Activated T-cell treated with anti-CD3 and anti-CD28 coated beads, Interleukin-2, amount 50 U/mL, for 4 hours (primary cell): ENCODE measurements at regions not wholly inside any gene's neighbourhood (a gene's known extent, or its start where the extent isn't known, plus 50 kb on each side); places are given as distances from the start of the nearest gene placed in this dataset.

ENCODE experiments used
- ATAC-seq, 2 donors: fragments of 200-7000 bp; cut with Tn5 transposase; one replicate each; pipeline ENCODE4 v1.10.0; 2021
- DNase-seq: peaks from one replicate; pipeline ENCODE4 v3.0.0-alpha.2; 2020
- H3K27me3 Mint-ChIP-seq: one replicate; pipeline ENCODE4 v1.8.0; 2021; ENCODE audit warnings: low read depth, mixed read lengths
- H3K36me3 Mint-ChIP-seq: one replicate; pipeline ENCODE4 v1.8.0; 2022; ENCODE audit warnings: mixed read lengths; ENCODE audit not compliant: insufficient read depth
- H3K4me1 Mint-ChIP-seq: one replicate; pipeline ENCODE4 v1.8.0; 2021; ENCODE audit warnings: low read depth, mixed read lengths
- H3K4me3 Mint-ChIP-seq: one replicate; pipeline ENCODE4 v1.8.0; 2021; ENCODE audit warnings: mild to moderate bottlenecking, moderate library complexity, mixed read lengths
- H3K9me3 Mint-ChIP-seq: one replicate; pipeline ENCODE4 v1.8.0; 2021; ENCODE audit warnings: mixed read lengths

DNA sequence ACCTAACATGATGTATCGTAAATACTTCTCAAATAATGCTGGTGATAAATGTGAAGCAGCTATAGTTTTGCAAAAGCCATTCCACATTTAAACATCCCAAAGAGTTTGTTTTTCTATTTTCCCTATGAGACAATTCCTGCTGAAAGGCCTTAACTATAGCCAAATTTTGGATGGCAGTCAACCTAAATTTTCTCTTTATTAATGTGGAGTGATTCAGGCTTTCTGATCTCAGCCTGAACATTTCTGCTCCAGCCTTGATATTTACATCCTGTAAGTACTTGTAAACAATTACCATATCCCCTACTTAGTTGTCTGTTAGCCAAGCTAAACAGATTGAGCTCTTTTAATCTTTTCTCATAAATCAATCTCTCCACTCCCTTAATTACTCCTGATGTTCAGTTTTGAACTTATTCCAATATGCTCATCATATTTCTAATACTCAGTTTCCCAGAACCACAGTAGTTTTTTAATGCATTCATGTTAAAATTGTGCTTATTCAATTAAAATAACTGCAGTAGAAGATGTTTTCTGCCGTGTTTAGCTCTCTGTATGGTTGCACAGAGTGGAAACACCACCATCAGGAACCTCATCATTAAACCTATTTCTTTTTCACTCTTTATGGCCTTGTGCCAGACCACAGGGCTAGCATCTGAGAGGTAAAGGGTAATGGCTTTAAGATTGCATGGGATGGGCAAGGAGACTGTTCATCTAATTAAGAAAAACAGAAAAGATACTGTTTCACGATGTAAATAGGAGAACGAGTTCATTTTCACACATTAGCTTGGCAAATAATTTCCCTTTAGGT, 1235.2 kb upstream of the SLC10A2 start:
- H3K9me3 Mint-ChIP-seq, result no peaks in the 10 kb centered on the region

DNA sequence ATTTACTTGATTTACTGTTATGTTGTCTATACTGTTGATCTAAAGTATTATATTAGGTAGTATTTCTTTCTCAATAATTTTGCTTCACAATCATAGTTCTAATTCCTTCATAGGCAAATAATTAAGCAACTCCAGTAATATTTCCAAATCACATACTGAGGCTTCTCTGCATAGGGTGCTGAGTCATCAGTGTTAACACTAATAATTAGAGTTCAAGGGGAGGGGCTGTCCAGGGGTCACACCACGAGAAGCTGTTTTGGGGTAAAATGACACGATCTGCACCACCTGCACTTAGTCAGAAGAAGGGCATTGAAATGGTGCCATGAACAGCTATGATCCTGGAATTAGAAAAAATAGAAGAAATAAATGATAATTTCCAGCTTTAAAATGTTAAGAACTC, 1230.9 kb upstream of the SLC10A2 start:
- H3K4me1 Mint-ChIP-seq, result no peaks in the 10 kb centered on the region
- no peaks in the 10 kb centered on the region for H3K27me3 Mint-ChIP-seq
- no peaks in the 10 kb centered on the region for H3K36me3 Mint-ChIP-seq
- no peak overlapping the region for H3K4me3 Mint-ChIP-seq
- ATAC-seq (no peak), DNase-seq (no peak)
- peaks cover 5% of the 10 kb centered on the region for H3K9me3 Mint-ChIP-seq

More for the DNA sequence above, 1235.2 kb upstream of the SLC10A2 start:
- DNase-seq (no peak), ATAC-seq (no peak)
- H3K36me3 Mint-ChIP-seq, result no peaks in the 10 kb centered on the region
- H3K4me1 Mint-ChIP-seq, result no peaks in the 10 kb centered on the region
- H3K4me3 Mint-ChIP-seq, result no peak overlapping the region
- H3K27me3 Mint-ChIP-seq, result no peaks in the 10 kb centered on the region

- Mint-ChIP-seq H3K9me3 (peaks cover 5% of the 10 kb centered on the region), H3K36me3 (no peaks in the 10 kb centered on the region), H3K4me1 (no peaks in the 10 kb centered on the region), H3K4me3 (no peak overlapping the region), H3K27me3 (no peaks in the 10 kb centered on the region)
- no peak for DNase-seq
- ATAC-seq, result no peak
Measured at GRCh38 chr13:104296286-104296685, 1230.1 kb upstream of the SLC10A2 start.

- Mint-ChIP-seq H3K4me3 (no peak overlapping the region), H3K36me3 (no peaks in the 10 kb centered on the region), H3K27me3 (no peaks in the 10 kb centered on the region), H3K4me1 (no peaks in the 10 kb centered on the region), H3K9me3 (peaks cover 5% of the 10 kb centered on the region)
- DNase-seq (no peak), ATAC-seq (no peak)
Measured at GRCh38 chr13:104295537-104295936, 1229.3 kb upstream of the SLC10A2 start.

- no peak for ATAC-seq
- Mint-ChIP-seq H3K27me3 (no peaks in the 10 kb centered on the region), H3K4me1 (no peaks in the 10 kb centered on the region), H3K4me3 (no peak overlapping the region), H3K9me3 (peaks cover 5% of the 10 kb centered on the region), H3K36me3 (no peaks in the 10 kb centered on the region)
- DNase-seq, result no peak
Measured at GRCh38 chr13:104289400-104289799, 1223.2 kb upstream of the SLC10A2 start.

DNA sequence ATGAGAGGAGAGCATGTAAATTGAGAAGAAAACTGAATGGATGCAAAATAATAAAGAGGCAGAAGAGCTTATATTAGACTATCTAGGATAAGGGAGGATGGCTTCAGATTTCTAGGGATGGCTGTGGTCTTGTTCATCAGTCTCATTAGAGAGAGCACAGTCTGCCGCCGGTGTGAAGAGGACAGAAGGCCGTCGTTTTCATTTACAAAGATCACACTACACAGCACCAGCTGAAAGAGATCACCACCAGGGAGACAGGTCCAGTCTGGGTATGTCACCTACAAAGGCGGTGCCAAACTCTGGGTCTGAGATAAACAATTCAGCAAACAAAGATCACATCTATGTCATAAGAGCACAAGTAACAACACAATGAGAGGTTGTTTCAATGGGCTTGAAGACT, 1222.3 kb upstream of the SLC10A2 start:
- no peaks in the 10 kb centered on the region for H3K27me3 Mint-ChIP-seq
- ATAC-seq, result no peak
- peaks cover 5% of the 10 kb centered on the region for H3K9me3 Mint-ChIP-seq
- no peak overlapping the region for H3K4me3 Mint-ChIP-seq
- no peaks in the 10 kb centered on the region for H3K4me1 Mint-ChIP-seq
- no peak for DNase-seq
- H3K36me3 Mint-ChIP-seq, result no peaks in the 10 kb centered on the region

DNA sequence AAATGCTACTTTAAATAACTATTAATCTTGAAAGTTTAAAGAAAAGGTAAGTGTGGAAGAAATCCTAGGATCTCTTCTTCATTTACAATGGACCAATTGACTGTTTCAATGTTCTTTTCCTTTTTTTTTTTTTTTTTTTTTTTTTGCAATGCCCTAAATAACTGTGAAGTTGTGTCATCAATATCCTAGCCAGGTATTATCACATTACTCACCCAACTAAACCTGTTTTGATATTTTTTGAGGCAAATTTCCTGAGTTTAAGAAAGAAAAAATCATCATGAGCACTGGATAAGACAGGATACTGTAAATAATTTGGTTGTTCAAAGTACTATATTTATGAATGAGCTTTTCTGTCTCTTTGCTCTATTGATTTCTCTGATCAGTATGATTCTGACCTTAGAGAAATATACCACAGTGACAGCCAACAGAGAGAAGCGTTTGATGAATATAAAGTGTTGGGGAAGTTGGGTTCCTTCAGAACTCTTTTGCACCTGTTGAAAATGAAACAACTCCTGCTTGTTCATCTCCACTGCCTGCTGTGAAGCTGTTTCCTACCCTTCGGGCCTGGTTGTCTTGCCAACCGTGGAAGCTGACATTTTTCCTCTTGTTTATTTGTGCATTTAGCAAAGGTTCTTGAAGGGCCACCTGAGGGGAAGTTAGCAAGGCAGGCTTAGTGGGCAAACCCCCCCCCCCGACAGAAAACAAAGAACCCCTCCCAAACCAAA, 1220.5 kb upstream of the SLC10A2 start:
- ATAC-seq (no peak), DNase-seq (no peak)
- Mint-ChIP-seq H3K36me3 (no peaks in the 10 kb centered on the region), H3K4me3 (no peak overlapping the region), H3K4me1 (no peaks in the 10 kb centered on the region), H3K9me3 (no peaks in the 10 kb centered on the region), H3K27me3 (no peaks in the 10 kb centered on the region)

DNA sequence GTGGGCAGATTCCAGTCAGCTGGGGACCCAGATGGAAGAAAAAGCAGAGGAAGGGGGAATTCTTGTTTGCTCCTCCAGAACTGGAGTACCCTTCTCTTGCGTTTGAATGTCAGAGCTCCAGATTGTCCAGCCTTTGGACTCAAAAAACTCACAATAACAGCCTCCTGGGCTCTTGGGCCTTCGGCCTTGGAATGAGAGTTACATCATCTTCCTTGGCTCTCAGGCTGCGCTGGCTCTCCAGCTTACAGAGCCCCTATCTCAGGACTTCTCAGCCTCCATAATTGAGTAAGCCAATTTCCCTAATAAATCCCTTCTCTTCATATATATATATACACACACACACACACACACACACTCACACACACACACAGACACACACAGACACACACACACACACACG, 1215.7 kb upstream of the SLC10A2 start:
- ATAC-seq (no peak), DNase-seq (no peak)
- H3K4me3 Mint-ChIP-seq, result no peak overlapping the region
- no peaks in the 10 kb centered on the region for H3K4me1 Mint-ChIP-seq
- no peaks in the 10 kb centered on the region for H3K36me3 Mint-ChIP-seq
- H3K27me3 Mint-ChIP-seq, result no peaks in the 10 kb centered on the region
- peaks cover 12% of the 10 kb centered on the region for H3K9me3 Mint-ChIP-seq

- Mint-ChIP-seq H3K9me3 (peaks cover 12% of the 10 kb centered on the region), H3K4me3 (no peak overlapping the region), H3K4me1 (no peaks in the 10 kb centered on the region), H3K27me3 (no peaks in the 10 kb centered on the region), H3K36me3 (no peaks in the 10 kb centered on the region)
- ATAC-seq (no peak), DNase-seq (no peak)
Measured at GRCh38 chr13:104270731-104271130, 1204.5 kb upstream of the SLC10A2 start.

DNA sequence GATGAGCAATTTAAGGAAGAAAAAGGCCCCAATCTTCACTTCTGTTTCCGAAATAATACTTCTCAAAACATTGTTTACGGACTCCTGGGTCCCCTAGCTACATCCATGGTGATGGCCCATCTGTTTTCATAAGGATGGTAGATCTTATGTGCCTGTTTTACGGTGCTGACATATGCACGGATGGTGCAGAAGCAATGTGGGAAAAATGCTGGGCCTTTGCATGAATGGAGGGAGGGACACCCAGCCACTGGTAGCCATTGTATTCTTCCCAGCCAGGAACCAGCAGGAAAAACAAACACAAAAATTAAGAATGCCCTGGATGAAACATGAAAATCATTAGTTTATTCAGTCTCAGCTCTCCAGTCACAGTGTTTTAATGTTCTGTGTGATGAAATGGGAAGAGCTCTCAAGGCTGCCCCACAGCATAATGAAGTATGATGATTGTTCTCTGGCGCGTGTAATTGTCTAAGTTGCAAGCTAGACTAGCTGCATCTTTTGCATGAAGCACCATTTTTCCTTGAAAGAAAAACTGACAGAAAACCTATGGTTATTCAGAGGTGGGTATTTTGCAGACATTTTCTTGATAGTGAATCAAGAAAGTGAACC, 1201.1 kb upstream of the SLC10A2 start:
- DNase-seq (no peak), ATAC-seq (no peak)
- no peak overlapping the region for H3K4me3 Mint-ChIP-seq
- H3K4me1 Mint-ChIP-seq, result no peaks in the 10 kb centered on the region
- peaks cover 17% of the 10 kb centered on the region for H3K9me3 Mint-ChIP-seq
- H3K36me3 Mint-ChIP-seq, result no peaks in the 10 kb centered on the region
- H3K27me3 Mint-ChIP-seq, result no peaks in the 10 kb centered on the region

DNA sequence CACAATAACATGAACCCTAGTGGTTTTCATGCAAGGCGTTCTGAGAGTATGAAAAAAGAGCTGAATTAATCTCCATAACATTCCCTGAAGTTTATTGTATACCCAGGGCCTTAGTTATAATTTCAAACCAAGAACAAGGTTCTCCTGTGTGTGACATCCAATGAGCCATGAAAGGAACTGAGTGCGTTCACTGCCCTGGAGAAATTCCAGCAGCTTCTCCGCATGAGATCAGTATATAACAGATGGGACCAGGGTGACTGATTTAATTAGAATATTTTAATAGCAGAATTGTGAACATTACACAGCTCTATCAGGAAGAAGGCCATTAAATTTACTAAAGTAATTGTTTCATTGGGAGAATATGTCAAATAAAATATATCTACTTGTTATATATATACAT, 1190.5 kb upstream of the SLC10A2 start:
- peaks cover 10% of the 10 kb centered on the region for H3K9me3 Mint-ChIP-seq

GRCh38 chr13:104253063-104253680, 1187.0 kb upstream of the SLC10A2 start:
- Mint-ChIP-seq H3K36me3 (no peaks in the 10 kb centered on the region), H3K9me3 (peaks cover 10% of the 10 kb centered on the region), H3K4me1 (no peaks in the 10 kb centered on the region), H3K4me3 (no peak overlapping the region), H3K27me3 (no peaks in the 10 kb centered on the region)
- no peak for ATAC-seq
- no peak for DNase-seq

More for the DNA sequence above, 1190.5 kb upstream of the SLC10A2 start:
- no peaks in the 10 kb centered on the region for H3K27me3 Mint-ChIP-seq
- no peaks in the 10 kb centered on the region for H3K36me3 Mint-ChIP-seq
- no peak overlapping the region for H3K4me3 Mint-ChIP-seq
- no peak for DNase-seq
- no peak for ATAC-seq
- H3K4me1 Mint-ChIP-seq, result no peaks in the 10 kb centered on the region

GRCh38 chr13:104251931-104252330, 1185.7 kb upstream of the SLC10A2 start:
- DNase-seq (no peak), ATAC-seq (no peak)
- no peak overlapping the region for H3K4me3 Mint-ChIP-seq
- H3K27me3 Mint-ChIP-seq, result no peaks in the 10 kb centered on the region
- H3K4me1 Mint-ChIP-seq, result no peaks in the 10 kb centered on the region
- H3K9me3 Mint-ChIP-seq, result peaks cover 10% of the 10 kb centered on the region
- no peaks in the 10 kb centered on the region for H3K36me3 Mint-ChIP-seq

DNA sequence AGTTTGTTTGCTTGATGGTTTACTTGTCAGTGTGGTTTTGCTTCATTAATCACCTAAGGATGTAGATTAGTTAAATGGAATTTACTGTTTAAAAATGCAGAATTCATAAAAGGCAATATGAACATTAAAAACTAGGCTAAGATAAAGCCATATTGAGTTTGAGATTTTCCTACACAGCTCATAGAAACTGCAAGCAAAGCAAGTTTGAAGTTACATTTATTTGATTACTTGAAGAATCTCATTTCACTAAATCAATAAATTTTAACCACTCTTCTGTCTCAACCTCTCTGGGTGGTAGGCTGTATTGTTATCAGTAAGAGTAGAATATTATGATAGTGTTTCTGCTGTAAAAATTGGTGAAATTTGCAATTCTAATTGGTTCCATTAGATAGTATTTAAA, 1180.7 kb upstream of the SLC10A2 start:
- Mint-ChIP-seq H3K4me3 (no peak overlapping the region), H3K36me3 (no peaks in the 10 kb centered on the region), H3K27me3 (no peaks in the 10 kb centered on the region), H3K4me1 (no peaks in the 10 kb centered on the region), H3K9me3 (no peaks in the 10 kb centered on the region)
- DNase-seq (no peak), ATAC-seq (no peak)
